RPMI8226 (cell line): ENCODE measurements at regions not wholly inside any gene's neighbourhood (a gene's known extent, or its start where the extent isn't known, plus 50 kb on each side); places are given as distances from the start of the nearest gene placed in this dataset.
A peak's percentile ranks its signal among the peaks of the same experiment; 100 is the strongest.

Experiments used
- DNase-seq: peaks from one replicate; pipeline ENCODE4 v3.0.0-alpha.2; 2015

DNA sequence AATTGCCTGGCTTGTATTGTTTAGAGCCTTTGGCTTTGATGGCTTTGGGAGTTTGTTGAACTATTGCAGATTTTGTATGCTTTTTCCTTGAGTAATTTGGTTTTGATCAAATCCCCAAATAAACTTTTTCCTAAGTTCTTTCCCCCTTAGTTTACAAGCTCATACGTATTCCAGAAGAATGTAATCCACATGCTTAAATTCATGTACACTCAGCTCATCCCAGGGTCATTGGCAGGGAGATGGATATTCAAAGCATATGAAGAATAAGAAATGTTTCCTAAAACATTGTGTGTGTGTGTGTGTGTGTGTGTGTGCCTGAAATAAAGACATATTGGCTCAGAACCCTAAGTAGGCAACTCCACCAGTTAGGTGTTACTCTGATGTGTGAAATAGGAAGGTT, 89.4 kb downstream of the TMEM30B start:
- DNase-seq: no peak

DNA sequence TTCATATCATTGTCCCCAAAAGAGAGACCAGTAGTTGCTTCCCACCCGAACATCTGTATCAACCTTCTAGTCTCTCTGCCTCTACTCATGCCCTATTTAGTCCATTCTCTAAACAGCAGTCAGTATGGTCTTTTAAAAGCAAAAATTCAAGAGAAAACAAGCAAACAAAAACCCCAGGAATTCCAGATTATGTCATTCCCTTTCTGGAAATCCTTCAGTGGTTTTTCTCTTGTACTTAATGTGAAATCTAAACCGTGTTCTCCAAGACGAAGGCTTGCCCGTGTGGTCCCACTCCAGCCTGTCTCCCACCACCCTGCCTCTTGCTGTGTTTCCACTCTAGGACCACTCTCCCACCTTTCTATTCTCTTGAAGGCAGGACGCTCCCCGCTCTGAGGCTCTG, 90.8 kb downstream of the TMEM30B start:
- DNase-seq: no peak

DNA sequence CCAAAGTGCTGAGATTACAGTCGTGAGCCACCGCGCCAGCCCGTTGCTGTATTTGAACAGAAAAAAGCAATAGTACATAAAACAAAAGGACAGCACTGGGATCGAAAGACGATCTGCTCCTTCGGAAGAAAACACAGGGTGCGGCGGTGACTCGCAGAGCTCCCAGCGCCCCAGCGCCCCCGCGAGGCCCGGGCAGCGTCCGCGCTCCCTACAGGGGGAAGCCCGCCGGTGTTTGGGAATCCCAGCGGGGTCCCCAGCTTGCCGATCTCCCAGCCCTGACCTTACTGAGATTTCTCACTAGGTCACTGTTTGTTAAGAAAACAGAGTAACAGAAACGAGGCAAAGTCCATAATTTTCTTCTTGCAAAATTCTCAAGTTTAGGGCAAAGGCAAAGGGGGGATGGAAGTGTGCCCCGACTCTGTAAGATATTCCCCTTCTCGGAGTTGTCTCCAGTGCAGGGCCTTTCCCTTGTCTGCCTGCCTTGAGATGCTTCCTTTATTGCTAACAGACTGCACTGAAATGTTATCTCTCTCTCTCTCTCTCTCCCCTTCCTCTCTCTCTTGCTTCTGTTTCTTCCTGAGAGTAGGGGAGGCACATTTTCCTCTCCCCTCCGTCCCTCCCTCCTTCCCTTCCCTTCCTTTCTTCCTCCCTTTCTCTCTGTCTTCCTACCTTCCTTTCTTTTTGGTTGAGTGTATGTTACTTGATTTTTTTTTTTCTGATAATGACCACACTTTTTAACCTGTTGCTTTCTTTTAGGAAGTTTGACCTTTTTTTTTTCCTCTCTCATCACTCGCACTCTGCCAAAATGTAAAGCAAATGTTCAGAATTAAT, 91.9 kb downstream of the TMEM30B start:
- peak; percentile 31 for DNase-seq

DNA sequence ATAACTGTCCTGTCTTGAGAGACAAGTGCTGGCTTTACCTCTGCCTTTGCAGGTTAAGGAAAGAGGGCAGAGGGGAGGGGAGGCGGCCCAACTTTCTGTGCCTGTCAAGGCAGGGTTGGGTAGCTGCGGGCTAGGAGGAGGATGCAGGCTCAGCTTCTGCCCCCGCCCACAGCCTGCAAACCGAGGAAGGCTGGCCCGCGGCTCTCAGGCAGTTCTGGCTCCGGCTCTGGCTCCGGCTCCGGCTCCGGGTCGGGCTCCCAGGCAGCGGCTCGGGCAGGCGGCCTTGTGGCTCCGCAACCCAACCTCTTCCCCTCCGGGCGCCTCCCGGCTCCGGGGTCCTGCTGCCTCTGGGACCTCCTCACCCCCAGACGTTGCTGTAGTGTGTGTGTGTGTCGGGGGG, 92.9 kb downstream of the TMEM30B start:
- no peak for DNase-seq

DNA sequence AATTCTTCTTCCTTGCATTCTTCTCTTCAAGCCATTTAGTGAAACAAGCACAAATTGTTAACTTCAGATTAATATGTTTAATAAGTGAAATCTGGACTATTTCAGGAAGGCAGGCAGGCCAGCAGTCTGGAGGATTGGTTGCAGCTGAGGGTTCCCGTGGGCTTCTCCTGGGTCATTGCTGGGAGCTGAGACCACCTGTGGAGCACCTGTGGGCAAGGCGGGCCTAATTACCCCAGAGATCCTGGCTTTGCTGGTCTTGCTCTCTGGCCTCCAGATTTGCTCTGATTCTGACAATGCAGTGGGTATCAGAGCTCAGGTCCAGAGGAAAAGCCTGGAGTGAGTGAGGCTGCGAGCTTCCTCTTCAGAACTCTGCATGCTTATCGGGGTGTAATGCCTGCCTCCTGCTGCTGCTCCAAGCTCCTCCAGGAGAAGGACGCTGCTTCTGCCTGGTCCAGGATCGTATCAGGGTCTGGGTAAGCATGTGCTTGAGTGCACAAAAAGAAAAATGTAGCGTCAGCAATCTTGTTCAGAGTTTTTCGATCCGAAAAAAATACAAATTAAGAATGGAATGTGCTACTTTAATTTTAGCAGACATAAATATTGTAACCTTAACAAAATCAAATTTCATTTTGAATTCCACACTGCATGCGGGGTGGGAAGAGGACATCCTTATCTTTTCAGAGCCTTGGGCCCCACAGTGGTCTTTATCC, 93.8 kb downstream of the TMEM30B start:
- DNase-seq: no peak

DNA sequence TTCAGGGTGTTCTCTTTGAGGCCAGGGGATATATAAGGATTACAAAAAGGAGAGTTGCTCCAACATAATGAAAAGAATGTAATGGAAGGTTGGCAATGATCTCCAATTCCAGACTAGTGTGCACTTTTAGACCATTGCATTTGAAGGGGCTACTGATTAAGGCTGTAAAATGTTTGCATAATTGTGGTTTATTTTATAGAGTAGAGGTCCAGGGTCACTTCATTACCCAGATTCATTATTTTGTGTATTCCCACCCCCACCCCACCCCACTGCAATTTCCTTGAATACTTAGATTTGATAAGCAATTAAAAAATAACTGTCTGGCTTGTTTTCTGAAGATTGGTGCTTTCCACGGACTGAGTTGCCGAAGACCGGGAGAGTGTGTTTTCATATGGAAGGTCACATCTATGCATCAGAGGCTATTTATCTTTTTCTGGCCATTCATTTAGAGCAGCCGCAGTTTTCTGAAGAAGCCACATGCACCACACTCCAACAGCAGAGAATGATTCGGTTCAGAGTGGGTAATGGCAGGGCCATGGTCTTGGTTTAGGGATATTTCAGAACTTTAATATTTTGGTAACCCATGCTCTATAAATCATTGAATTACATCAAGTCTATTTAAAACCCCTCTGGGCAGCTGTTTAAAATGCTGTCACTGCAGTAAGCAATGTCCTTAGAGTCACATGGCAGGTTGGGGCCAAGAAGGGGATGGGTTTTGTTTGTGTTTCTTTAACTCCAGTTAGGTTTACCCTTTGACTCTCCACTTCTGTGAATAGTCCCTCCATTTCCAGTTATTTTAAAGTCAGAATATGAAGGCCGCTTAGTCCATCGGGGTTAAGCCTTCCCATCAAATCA, 94.6 kb downstream of the TMEM30B start:
- no peak for DNase-seq

DNA sequence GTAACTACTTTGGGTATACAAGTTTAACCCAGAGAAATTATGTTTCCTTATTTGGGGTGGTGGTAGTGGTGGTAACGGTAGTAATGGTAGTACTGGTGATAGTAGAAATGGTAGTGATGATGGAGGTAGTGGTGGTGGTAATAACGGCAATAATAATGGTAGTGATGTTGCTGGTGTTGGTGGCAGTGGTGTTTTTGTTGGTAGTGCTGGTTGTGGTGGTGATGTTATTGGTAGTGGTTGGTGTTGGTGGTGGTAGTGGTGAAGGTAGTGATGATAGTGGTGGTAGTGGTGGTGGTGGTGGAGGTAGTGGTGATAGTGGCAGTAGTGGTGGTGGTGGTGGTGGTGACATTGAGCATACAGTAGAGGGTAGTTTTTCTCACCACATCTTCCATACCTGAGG, 95.6 kb downstream of the TMEM30B start:
- DNase-seq: no peak

DNA sequence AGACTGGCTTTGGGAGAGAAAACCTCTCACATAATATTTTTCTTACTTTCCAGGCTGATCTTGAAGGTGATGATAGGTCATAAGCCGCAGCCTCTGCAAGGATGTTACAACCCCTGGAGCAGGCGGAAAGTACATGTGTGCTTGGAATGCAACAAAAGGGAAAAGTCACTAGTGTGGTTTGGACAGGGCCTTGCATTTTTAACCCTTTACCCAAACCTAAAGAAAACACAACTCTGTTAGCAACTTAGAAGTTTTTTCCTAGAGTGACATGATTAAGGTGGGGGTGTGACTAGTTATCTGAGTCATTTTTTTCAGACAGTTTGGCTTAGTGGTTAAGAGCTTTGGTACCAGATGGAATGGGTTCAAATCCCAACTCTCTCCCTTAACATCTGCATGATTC, 97.0 kb downstream of the TMEM30B start:
- DNase-seq: no peak

DNA sequence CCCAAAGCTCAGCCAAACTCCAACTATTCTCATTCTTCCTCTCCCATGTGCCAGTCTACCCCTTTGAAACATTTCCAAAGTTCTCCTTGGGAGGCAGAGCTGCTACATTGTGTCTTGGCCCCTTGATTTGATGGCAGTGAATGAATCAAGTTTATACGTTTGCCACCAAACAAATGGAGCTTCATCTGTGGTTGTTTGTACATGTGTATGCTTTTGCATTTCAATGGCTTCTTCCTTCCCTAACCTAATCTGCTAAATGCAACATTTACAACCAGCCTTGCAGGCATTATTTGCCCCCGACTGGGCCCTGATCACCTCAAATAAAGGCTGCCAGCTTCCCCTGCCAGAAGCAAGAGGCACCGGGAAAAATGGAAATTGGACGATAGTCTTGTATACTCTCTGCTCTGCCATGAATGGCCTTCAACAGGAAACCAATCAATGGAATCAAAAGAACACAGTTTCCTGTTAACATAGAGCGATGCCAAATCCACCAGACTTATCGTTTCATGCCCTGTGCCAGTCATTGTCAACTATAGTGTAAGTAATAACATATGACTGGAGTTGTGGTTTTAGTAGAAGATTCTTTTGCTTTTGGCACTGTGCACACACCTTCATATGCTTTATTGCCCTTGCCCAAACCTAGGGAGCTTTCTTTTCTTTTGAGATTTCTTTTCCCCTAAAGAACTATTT, 97.8 kb downstream of the TMEM30B start:
- DNase-seq: no peak

DNA sequence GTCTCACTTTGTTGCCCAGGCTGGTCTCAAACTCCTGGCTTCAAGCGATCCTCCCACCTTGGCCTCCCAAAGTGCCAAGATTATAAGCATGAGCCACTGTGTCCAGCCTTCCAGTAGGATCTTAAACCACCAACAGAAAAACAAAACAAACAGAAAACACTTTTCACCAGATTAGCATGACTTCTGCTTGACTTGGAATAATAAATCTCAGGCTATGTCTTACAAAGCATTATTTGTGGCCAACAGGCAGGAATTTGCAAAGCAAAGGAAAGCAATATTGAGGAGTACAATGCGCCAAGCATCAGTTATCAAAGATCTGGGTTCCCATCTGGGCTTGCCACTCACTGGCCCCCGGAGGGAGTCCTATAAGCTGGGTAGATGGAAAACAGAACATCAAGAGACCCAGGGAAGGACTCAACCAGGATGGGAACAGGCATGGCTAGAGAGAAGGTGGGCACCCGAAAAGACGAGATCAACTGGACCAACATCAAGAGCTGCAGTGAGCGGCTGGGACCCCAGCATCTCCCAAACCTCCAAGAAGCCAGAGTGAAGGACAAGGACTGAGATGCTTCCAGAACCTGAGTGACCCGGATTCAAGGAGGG, 101.2 kb downstream of the TMEM30B start:
- DNase-seq: no peak

DNA sequence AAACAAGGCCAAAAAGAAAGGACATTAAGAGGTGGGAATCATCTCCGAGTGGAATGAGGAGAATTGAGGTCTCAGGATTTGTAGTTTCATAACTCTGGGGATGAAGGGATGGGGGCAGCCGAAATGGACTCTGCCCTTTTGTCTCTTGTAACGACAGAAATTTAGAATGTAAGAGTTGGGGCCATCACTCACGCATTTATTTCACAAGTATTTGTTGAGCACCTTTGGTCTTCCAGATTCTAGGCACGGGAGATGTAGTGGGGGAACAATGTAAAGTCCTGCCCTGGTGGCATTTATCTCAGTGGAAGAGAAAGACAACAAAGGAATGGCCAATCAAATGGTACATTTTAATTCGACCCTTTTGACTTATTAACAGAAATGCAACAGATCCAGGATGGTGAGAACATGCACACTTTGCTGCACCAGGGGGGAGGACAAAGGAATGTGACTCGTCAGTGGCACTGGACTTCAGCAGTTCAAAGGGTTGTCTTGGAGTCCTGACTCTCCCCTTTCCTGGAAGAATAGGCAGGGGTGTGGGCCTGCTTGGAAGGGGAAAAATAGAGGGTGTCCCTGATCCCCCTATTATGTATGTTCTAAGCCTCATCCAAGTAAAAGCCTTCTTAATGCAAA, 102.0 kb downstream of the TMEM30B start:
- no peak for DNase-seq

DNA sequence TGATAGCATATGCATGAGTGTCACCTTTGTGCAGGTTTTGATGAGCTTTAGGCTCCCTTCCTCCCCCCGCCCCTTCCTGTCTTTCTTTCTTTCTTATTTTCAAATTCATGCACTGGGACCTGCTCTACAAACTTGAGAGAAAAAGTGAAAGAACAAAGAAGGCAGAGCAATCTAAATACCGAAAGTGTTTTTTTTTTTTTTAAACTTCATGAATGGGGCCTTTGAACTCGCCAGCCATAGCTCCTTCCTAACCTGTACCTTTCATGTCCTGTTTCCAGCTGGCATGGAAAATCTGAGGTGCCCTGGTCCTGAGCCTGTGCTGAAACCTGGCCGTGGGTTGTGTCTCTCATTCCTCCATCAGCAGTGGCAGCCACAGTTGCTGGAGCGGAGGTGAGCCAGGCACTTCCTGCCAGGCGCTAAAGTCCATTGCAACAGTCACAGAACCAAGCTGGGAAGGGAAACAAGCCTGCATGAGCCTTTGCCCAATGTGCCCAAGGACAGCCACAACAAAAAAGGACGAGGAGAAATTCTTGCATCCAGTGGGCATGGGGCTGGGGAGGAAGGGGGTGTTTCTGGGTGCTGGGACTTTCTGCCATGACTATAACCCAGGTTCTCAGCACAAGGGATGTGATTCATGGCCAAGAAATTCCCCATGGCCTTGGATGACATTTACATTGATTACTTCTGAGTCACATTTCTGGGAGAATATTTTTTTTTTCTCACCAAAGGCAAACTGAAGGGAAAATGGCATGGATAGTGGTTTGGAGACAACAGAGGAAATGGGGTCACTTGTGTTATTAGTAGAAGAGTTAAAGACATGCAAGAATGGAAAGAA, 102.7 kb downstream of the TMEM30B start:
- DNase-seq: no peak

DNA sequence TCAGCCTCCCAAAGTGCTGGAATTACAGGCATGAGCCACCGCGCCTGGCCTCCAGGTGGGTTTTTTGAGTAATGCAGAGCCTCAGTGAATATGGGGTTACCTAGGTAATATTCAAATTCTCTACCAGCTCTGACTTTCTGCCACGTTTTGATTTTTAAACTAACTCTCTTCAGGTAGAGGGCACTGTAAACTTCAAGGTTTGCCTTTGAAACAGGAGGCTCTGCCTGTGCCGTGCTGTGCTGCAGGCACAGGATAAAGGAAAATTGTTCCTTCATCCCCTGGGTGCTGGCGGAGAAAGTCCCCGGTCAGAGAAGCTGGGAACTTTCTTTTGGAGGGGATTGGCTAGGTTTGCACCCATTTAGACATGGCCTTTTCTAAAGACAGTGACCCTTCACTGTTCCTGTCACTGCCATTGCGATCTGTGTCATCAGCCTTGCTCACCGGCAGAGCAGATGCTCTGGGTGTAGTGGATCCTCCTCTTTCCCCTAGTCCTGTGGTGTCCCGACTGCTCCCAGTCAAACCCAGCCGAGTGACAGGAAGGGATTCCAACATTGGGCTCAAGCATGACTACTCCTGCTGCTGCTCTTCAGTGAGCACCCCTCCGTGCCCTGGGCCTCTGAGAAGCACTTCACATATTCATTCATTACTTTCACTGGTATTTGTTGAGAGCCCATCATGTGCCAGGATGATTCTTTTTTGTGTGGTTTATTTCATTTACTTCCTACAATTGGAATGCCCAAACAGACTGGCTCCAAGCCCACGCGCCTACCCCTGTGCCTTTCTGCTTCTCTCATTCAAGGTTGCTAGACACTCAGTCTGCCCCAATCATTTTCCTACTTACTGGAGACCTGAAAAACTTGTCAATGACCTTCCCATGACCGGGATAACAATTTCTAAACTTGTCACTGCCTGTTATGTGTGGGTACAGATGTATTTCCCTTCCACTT, 103.6 kb downstream of the TMEM30B start:
- no peak for DNase-seq

DNA sequence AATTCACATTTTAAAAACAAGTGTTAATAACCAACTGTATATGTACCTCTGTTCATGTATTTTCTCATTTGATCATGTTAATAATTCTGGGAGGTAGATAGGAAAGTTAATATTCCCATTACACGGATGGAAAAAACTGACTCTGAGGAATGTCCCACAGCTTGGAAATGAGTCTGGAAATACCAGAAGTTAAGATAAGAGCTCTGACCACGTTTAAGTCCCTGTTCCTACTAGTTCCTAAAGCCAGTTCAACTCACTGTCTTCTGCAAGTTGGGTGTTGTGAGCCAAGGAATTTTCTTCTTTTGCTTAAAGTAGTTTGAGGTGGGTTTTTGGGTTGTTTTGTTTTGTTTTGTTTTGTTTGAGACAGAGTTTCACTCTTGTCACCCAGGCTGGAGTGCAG, 104.5 kb downstream of the TMEM30B start:
- DNase-seq: no peak

DNA sequence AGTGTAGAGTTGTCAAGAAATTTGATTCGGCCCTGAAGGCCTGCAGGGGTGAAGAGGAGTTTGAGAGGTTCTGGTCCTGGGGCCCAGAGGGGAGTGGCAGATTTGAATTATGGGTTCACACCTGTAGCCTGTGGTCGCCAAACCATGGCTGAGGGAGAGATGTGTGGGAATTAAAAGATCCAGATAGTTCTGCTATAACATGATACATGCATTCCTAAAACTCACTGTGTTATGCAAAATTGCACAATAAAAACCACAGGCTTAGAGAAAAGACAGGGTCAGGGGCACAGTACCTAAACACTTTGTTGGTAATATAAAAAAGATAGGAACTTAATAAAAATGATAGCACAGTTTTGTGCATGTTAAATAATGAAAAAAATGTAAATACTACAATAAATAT, 106.2 kb downstream of the TMEM30B start:
- no peak for DNase-seq

DNA sequence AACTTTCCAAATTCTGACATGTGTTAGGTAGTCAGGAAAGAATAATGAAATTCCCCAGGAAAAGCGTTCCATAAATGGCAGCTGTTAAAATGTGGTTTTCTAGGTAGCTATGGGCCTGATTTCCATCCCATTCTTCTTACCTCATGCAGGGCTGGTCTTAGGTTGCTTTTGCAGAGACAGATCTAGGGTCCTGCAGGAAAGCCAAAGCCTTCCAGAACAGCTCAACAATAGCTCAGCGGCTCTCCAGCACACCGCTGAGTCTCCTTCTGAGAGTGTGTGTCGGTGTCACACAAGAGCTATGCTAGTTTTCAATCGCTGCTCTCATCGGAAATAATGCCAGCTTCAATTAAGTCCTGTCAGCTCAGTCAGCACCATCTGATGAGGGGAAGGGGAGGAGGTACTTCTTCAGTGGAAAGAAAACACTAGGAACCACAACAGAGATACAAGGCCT, 106.7 kb downstream of the TMEM30B start:
- no peak for DNase-seq

DNA sequence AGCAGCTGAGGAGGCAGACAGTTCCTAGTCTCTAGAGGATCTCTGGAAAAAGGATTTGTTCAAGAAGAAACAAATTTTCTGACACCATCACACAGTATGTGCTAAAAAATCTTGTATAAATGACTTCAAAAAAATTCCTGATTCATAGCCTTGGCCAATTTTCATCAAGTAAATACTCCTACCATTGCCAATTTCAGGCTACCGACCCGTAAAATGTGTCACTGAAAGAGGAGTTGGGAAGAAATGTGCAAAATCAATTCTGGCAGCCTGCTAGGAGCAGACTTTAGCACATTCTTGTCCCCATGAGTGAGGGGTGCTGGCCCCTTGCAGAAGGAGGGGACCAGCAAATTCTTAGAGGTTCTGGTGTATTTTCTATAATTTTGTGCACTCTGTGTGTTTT, 109.4 kb downstream of the TMEM30B start:
- DNase-seq: no peak

DNA sequence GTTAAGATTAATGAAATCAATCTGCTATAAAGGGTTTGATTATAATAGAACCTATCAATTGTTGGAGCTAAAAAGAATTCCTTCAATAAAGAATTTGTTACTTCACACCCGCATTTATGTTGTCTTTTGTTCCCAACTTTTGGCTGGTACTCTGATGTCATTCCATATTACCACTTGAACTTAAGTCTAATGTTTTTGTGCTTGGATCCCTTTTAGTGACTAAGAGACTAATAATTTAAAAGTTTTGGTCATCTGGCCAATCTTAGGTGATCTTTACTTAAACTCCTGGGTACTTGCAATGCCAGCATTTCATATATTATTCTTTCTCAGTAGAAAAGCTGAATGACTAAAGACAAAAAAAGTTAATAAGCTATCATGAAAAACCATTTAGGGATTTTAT, 113.0 kb downstream of the TMEM30B start:
- no peak for DNase-seq

DNA sequence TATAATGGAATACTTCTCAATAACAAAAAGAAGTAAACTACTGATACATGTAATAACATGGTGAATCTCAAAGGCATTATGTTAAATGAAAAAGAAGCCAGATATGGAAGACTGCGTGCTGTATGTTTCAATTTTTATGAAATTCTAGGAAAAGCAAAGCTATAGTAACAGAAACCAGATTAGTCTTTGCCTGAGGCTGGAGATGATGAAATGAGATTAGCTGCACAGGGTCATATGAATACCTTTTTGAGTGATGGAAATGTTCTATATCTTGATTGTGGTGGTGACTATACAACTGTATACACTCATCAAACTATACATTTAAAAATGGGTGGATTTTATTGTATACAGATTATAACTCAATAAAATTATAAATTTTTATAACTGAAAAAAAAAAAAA, 113.5 kb downstream of the TMEM30B start:
- DNase-seq: no peak

DNA sequence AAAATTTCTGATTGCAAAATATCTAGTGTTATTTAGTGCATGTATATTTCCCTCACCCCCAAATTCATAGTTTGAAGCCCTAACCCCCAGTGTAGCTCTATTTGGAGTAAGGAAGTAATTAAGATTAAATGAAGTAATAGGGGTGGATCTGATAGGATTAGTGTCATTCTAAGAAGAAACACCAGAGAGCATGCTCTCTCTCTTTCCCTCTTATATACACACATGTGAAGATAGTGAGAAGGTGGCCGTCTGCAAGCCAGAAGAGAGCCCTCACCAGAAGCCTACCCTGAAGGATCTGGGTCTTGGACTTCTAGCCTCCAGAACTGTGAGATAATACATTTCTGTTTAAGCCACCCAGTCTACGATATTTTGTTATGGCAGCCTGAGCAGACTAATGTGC, 120.3 kb downstream of the TMEM30B start:
- no peak for DNase-seq
